ENCODE measurements at regions not wholly inside any gene's neighbourhood (a gene's known extent, or its start where the extent isn't known, plus 50 kb on each side); places are given as distances from the start of the nearest gene placed in this dataset.

- TF ChIP-seq HSF1 (IDR thresholded peaks at IDR 0.05; ENCODE audit: low read depth, low read length) = no peak
- no peak for TF ChIP-seq KDM1A (IDR thresholded peaks at IDR 0.05; ENCODE audit: borderline replicate concordance)
- no peak for TF ChIP-seq IRF4 (IDR thresholded peaks at IDR 0.05; ENCODE audit: low read depth, low read length)
- TF ChIP-seq CREM (IDR thresholded peaks at IDR 0.05; ENCODE audit: low read depth) = no peak
- no peak for TF ChIP-seq TCF7 (IDR thresholded peaks at IDR 0.05; ENCODE audit: borderline replicate concordance)
- TF ChIP-seq MYC (IDR thresholded peaks at IDR 0.05; ENCODE audit: insufficient read depth, insufficient read length, insufficient replicate concordance, low read length, severe bottlenecking) = no peak
- no peak for TF ChIP-seq SMAD5 (IDR thresholded peaks at IDR 0.05; ENCODE audit: low read depth)
- TF ChIP-seq NFXL1 (IDR thresholded peaks at IDR 0.05; ENCODE audit: borderline replicate concordance) = no peak
- TF ChIP-seq, protein P1, sequence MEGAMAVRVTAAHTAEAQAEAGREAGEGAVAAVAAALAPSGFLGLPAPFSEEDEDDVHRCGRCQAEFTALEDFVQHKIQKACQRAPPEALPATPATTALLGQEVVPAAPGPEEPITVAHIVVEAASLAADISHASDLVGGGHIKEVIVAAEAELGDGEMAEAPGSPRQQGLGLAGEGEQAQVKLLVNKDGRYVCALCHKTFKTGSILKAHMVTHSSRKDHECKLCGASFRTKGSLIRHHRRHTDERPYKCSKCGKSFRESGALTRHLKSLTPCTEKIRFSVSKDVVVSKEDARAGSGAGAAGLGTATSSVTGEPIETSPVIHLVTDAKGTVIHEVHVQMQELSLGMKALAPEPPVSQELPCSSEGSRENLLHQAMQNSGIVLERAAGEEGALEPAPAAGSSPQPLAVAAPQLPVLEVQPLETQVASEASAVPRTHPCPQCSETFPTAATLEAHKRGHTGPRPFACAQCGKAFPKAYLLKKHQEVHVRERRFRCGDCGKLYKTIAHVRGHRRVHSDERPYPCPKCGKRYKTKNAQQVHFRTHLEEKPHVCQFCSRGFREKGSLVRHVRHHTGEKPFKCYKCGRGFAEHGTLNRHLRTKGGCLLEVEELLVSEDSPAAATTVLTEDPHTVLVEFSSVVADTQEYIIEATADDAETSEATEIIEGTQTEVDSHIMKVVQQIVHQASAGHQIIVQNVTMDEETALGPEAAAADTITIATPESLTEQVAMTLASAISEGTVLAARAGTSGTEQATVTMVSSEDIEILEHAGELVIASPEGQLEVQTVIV (IDR thresholded peaks at IDR 0.05; ENCODE audit: borderline replicate concordance, partially characterized antibody) = no peak
- TF ChIP-seq FOXK2 (IDR thresholded peaks at IDR 0.05) = no peak
- TF ChIP-seq ZBTB11 (CRISPR knock-in tag; IDR thresholded peaks at IDR 0.05) = no peak
- no peak for TF ChIP-seq EZH2 (IDR thresholded peaks at IDR 0.05; ENCODE audit: borderline replicate concordance, control insufficient read depth, low read depth, low read length)
These were observed 51.5 kb upstream of the EDARADD start (continued) for GRCh38 chr1:236342403-236343245.

Data from GM12878 (cell line).